ENCODE measurements at regions not wholly inside any gene's neighbourhood (a gene's known extent, or its start where the extent isn't known, plus 50 kb on each side); places are given as distances from the start of the nearest gene placed in this dataset.

- ATAC-seq (no peak), DNase-seq (no peak)
- intact Hi-C loops (cut with micrococcal nuclease), result no loop called here
Measured at GRCh38 chr2:189265696-189266320, 86.2 kb upstream of the COL5A2 start.

- DNase-seq (no peak), ATAC-seq (no peak)
- intact Hi-C loops (cut with micrococcal nuclease), result no loop called here
Measured at GRCh38 chr2:189267491-189267890, 87.9 kb upstream of the COL5A2 start.

DNA sequence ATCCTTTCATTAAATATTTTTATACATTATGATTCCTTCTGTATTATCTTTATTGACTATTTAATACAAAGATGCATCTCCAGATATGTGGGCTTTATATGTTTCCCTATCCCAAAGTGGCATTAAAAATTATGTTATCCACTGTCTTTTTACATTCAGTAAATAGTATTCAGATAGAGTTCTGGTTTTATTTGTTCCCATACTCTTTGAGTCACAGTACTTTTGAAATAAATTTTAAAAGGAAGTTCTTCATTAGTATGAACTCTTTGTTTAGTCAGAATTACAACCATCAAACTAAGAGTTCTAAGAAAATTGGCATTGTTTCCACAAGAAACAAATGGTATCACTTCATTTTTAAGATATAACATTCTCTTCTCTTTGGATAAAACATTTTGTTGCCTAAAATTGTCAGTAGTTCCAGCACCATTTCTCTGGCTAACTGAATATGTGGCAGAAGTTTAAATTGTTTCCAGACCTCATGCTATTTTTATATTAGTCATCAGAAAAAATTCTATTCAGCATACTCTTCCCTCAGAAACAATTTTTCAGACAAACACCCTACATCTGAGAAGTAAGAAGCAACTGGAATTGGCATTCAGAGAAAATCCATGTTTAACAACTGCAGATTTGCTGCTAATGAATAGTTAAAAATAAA, 88.5 kb upstream of the COL5A2 start:
- ATAC-seq, result no peak

GRCh38 chr2:189268763-189269162, 89.2 kb upstream of the COL5A2 start:
- intact Hi-C loops (cut with micrococcal nuclease), result no loop called here
- ATAC-seq, result no peak

More for the DNA sequence above, 88.5 kb upstream of the COL5A2 start:
- no peak for DNase-seq
- intact Hi-C loops (cut with micrococcal nuclease), result no loop called here

GRCh38 chr2:189273734-189274133, 94.2 kb upstream of the COL5A2 start:
- ATAC-seq (no peak), DNase-seq (no peak)
- intact Hi-C loops (cut with micrococcal nuclease), result no loop called here

More at GRCh38 chr2:189268763-189269162, 89.2 kb upstream of the COL5A2 start:
- DNase-seq, result no peak

DNA sequence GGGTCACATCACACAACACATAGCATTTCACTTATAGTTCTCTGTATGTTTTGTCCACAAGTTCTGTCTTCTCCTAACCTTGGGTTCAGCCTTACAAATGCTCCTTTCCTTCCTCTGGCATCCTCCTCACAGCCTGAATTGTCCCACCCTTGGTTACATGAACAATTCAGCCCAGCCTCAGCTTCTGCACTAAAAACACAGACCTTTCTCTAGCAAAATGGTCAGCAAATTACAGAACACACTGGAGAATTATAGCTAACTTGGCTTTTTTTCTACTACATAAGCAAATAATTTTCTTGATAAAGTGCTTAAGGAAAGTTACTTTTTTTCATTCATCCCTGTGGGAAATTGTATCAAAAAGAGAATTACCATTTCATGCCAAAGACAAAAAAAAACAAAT, 94.8 kb upstream of the COL5A2 start:
- no peak for ATAC-seq
- no peak for DNase-seq
- intact Hi-C loops (cut with micrococcal nuclease), result no loop called here

GRCh38 chr2:189276277-189276676, 96.7 kb upstream of the COL5A2 start:
- intact Hi-C loops (cut with micrococcal nuclease), result no loop called here
- DNase-seq (no peak), ATAC-seq (no peak)

- intact Hi-C loops (cut with micrococcal nuclease), result loop anchor here (10.0 kb wide), 1 partner anchor 166 kb away; no protein-coding TSS in a partner anchor
- DNase-seq (no peak), ATAC-seq (no peak)
Measured at GRCh38 chr2:189281201-189281600, 101.6 kb upstream of the COL5A2 start.

- intact Hi-C loops (cut with micrococcal nuclease), result loop anchor here (10.0 kb wide), 1 partner anchor 171 kb away; no protein-coding TSS in a partner anchor
- ATAC-seq (no peak), DNase-seq (no peak)
Measured at GRCh38 chr2:189285349-189285748, 105.8 kb upstream of the COL5A2 start.

- intact Hi-C loops (cut with micrococcal nuclease), result loop anchor here (10.0 kb wide), 1 partner anchor 171 kb away; no protein-coding TSS in a partner anchor
- DNase-seq (no peak), ATAC-seq (peak; percentile 81)
Measured at GRCh38 chr2:189285962-189286645, 106.5 kb upstream of the COL5A2 start.

DNA sequence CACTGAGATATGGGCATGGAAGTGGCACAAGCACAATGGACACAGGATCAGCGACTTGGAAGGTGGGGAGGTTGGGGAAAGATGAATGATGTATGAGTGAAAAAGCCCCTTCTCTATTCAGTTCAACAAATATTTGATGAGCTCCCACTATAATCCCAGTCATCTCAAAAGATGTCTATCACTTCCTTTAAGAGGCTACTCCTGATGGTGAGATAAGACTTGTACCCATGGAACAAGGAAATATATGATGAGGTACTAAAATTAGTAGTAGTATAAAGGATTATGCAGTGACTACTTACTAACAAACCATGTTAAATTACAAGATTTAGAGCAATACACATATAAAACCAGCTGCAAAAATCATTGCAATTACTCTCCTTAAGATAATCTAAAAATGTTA, 107.8 kb upstream of the COL5A2 start:
- ATAC-seq (no peak), DNase-seq (no peak)
- intact Hi-C loops (cut with micrococcal nuclease), result loop anchor here (10.0 kb wide), 1 partner anchor 173 kb away; no protein-coding TSS in a partner anchor

DNA sequence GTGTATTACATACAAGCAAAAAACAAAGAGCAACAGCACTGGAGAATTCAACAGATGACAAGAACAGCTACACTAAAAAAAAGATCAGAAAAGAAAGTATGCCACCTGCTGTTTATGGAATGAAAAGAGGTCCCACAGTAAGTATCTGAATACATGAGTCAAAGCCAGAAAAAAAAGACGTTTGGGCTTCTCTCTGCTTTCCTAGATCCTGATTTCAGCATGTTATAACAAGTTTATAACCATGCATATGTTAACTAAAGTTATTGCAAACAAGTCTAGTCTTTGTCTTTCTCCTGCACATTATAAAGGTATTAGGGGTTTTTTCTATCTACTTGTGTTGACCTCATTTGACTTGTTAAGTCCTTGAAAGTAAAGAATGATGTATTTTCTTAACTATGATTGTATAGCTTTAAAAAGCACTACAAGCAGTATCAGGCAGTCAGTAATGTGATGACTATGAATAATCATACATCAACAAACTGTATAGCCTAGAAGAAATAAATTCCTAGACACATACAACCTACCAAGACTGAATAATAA, 108.5 kb upstream of the COL5A2 start:
- intact Hi-C loops (cut with micrococcal nuclease), result loop anchor here (10.0 kb wide), 1 partner anchor 173 kb away; no protein-coding TSS in a partner anchor
- ATAC-seq (peak; percentile 62), DNase-seq (no peak)

DNA sequence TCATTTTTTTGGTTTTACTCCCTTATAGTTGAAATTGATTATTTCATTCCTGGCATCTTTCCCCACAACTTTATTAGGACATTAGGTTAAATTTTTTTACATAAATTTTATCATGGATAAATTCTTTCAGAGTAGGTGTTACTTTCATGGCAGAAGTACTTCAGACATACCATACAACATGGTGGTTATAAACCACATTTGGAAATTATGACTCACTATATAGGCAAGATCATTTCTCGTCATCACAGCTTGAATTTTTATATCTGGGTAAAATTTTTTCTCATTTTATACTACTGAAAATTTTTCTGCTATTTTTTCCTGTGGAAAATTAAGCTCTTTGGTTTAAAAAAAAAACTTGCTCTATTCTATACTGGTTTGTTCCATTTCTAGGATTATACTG, 111.9 kb upstream of the COL5A2 start:
- intact Hi-C loops (cut with micrococcal nuclease), result no loop called here
- DNase-seq (no peak), ATAC-seq (no peak)

GRCh38 chr2:189293164-189293563, 113.6 kb upstream of the COL5A2 start:
- ATAC-seq (no peak), DNase-seq (no peak)
- intact Hi-C loops (cut with micrococcal nuclease), result no loop called here

DNA sequence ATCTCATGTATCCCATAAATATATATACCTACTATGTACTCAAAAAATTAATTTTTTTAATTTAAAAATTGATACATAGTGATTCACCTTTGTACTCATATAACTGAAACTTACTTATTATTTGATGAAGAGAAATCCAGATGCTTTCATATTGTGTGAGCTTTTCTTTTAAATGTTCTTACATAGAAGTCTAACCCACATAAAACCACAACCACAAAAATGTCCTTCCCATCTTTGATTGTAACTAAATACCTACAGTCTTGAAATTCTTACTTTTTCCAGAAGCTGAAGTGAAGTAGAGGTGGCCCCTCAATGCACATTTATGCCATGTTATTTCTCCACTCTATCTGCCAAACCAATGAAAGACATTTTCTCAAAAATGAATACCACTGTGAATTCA, 117.9 kb upstream of the COL5A2 start:
- no peak for ATAC-seq
- intact Hi-C loops (cut with micrococcal nuclease), result no loop called here
- DNase-seq, result no peak

DNA sequence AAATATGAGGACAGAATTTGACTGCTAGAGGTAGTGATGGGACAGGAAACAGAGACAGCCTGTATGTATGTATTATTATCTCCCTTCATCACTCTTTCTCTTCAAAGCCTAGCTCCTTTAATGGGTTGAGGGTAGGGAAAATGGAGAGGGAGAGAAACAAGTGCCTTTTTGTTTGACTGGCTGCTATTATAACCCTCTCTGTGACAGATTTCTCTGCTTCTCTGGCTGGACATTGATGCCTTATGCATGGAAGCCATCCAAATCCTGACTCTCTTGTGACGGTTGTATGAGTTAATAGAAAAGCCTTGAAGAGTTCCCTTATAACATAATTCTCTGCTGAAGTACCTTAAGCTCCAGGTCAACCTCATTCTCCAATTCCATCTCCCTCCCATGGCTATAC, 118.5 kb upstream of the COL5A2 start:
- intact Hi-C loops (cut with micrococcal nuclease), result no loop called here

GRCh38 chr2:189298481-189298880, 118.9 kb upstream of the COL5A2 start:
- intact Hi-C loops (cut with micrococcal nuclease), result no loop called here
- ATAC-seq, result no peak
- no peak for DNase-seq

More for the DNA sequence above, 118.5 kb upstream of the COL5A2 start:
- ATAC-seq (no peak), DNase-seq (no peak)

GRCh38 chr2:189299974-189300373, 120.4 kb upstream of the COL5A2 start:
- DNase-seq, result no peak
- ATAC-seq, result no peak
- intact Hi-C loops (cut with micrococcal nuclease), result no loop called here

GRCh38 chr2:189300916-189301315, 121.4 kb upstream of the COL5A2 start:
- ATAC-seq, result no peak
- DNase-seq, result no peak

More at GRCh38 chr2:189300916-189301315, 121.4 kb upstream of the COL5A2 start:
- intact Hi-C loops (cut with micrococcal nuclease), result no loop called here

Data from left ventricle myocardium superior (tissue), 1 donor.